OCI-M2 (cell line): ENCODE measurements at regions not wholly inside any gene's neighbourhood (a gene's known extent, or its start where the extent isn't known, plus 50 kb on each side); places are given as distances from the start of the nearest gene placed in this dataset.
"Not testable (repeated sequence)": the region's sequence is repeated elsewhere in the genome, so short reads cannot be mapped to it uniquely, and the experiment has no call there.

Experiments used
- DNase-seq: peaks from one replicate; lab custom pipeline; 2025; ENCODE audit not compliant: unreplicated experiment; lab: John Stamatoyannopoulos, UW

DNA sequence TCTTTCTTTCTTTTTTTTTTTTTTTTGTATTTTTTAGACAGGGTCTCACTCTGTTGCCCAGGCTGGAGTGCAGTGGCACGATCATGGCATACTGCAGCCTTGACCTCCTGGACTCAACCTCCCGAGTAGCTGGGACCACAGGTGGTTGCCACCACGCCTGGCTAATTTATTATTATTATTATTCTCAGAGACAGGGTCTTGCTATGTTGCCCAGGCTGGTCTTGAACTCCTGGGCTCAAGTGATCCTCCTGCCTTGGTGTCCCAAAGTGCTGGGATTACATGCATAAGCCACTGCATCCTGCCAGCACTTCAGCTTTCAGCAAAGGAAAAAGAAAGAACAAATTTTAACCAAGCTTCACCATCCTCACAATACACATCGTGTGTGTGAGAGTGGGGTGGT lies 97.9 kb upstream of the SERBP1 start:
- no peak for DNase-seq

DNA sequence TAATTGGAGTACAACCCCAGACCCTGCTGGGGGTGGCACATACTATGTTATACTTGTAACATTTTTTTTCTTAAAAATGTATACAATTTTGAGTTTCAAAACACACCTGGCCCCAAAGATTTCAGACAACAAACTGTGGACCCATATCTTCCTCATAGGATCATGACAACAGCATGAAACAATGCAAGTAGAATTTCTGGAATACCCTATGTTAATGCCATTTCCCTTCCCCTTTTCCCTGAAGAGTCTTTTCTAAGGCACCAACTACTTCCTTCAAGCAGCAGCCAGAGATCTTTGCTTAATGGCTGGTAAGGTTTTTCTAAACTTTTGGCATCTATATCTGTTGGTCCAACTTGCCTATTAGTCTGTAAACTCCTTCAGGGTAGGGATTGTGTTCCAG lies 99.9 kb upstream of the SERBP1 start:
- no peak for DNase-seq

DNA sequence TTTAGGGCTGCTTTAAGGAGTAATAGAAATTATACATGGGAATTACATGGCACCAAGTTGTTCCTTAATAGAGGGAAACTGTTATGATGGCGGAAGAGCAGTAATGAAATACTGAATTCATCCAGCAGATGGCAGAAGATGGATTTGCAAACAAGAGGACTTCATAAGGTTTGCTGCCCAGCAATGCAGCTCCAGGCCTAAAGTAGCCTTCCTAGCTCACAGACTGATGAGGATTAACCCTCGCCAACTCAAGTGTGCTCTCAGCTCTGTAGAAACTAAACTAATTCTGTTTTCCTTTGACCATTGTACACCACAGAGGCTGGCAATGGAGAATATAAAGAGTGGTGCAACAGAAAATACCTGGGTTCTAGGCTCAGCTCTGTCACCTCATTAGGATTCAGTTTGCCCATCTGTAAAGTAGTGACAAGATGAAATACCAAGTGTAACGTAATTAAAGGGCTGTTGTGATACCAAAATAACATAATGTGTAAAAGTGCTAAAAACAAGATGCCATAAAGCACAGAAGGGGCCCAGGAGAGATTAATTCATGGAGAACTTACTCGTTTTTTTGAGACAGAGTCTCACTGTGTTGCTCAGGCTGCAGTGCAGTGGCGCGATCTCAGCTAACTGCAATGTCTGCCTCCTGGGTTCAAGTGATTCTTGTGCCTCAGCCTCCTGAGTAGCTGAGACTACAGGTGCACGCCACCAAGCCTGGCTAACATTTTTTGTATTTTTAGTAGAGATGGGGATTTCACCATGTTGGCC lies 102.4 kb upstream of the SERBP1 start:
- DNase-seq: no peak

- DNase-seq: no peak
These were observed 104.4 kb upstream of the SERBP1 start for GRCh38 chr1:67534627-67535065.

GRCh38 chr1:67535474-67535873 lies 105.3 kb upstream of the SERBP1 start:
- no peak for DNase-seq

DNA sequence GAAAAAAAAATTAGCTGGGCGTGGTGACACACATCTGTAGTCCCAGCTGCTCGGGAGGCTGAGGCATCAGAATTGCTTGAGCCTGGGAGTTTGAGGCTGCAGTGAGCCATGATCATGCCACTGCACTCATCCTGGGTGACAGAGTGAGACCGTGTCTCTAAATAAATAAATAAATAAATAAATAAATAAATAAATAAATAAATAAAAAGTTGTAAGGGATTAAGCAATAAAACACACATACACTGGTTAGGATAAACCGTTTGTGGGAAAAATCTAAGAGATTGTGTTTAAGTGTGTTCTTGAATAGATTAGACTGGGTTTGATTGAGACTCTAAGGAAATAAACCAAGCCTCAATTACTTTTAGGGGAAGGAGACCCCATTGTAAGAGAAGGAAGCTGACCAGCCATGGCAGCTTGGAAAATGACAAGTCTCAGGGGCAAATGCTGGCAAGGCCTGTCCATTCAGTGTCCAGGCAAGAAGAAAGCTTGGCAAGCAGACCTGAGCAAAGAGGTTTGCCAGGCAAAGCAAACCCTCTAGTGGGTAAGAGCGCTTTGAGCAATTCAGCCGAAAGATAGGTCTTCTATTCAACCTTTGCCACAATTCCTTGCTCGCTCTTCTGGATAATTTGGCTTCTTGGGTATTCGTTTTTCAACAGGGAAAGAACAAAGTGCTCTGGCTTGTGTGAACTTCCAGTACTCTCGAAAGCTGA lies 106.9 kb upstream of the SERBP1 start:
- no peak for DNase-seq

GRCh38 chr1:67537667-67538018 lies 107.4 kb upstream of the SERBP1 start:
- DNase-seq: no peak

DNA sequence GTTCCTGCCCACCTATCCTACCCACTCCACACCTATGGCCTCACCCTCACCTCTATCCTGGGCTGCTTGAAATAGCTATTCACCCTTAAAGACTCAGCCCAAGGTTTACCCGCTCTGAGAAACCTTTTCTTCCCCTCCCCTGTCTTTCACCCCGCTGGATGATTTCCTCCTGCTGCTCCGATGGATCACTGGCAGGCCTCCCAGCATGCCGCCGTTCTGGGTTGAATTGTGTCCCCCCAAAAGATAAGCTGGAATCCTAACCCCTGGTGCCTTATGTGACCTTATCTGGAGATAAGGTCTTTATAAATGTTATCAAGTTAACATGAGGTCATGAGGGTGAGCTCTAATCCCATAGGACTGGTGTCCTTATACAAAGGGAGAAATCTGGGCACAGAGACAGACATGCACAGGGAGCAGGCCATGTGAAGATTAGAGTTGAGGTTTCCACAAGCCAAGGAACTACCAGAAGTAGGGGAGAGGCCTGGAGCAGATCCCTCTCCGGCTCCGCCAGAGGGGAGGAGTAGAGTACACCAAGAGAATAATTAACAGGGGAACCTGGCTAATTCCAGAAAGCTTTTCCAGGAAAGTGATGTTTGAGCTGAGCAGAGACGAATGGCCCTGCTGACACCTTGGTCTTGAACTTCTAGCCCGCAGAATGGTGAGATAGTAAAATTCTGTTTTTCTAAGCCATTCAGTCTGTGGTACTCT lies 110.0 kb upstream of the SERBP1 start:
- no peak for DNase-seq

DNA sequence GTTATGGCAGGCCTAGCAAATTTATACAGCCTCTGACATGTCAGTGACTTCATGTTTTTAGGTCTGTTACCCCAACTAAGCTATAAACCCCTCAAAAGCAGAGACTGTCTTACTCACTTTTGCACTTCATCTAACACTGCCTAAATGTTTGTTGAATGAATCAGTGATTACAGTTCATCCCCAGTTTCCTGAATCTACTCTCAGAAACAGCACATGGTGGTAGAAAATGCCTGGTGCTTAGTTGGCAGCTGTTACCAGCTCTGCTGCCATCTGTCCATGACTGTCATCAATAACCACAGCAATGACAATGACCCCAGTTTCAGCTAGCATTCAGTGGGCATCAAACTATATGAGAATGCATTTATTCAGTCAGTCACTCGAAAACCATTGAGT lies 110.5 kb upstream of the SERBP1 start:
- DNase-seq: no peak

DNA sequence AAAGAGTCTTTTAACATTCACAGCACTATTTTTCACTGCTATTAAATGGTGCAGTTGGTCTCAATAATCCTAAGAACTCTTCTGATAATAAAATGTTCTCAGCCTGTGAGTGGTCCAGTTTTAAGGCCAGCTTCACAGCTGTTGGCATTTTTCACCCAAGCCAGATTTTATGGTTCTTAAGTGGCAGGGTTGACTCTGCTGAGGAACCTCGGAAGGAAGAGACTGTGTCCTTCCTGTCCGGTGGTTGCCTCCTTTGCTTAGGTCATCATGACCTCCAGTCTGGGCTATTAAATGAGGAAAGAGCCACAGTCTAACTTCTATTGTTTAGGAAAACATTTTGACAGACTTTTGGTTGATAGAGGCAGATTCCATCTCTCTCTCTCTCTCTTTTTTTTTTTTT lies 112.5 kb upstream of the SERBP1 start:
- no peak for DNase-seq

DNA sequence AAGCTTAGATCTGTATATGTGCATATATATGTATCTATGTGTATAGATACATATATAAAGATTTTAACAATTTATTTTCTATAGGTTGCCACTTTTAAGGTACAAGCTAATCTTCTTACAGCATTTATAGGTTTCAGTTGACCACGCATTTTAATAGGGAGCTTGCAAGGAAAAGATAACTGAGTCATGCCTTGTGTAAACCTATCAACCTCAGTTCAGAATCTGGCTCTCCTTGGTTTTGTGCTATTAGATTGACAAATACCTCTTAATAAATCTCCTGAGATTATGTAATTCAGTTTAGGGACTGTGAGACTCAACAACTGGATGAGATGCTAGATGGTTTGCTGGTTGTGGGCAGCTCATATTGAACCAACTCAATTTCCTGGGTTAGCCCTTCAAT lies 114.7 kb upstream of the SERBP1 start:
- DNase-seq: no peak

DNA sequence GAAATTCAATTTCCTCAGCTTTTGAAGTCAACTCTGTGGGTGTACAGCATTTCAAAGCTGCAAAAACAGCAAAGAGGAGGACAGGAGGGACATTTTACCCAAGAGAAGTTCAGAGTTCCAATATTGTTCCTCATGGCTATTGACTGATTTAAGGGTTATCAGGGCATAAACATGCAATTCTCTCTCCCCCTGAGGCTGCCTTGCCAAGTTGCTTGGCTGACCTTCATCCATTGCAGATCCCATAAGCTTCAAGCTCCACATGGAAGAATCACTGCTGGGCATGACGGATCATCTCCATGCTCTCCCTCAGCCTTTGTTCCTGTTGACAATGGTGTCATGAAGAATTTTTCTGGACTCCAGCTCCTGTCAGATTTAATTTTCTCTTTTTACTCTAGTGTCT lies 115.2 kb upstream of the SERBP1 start:
- no peak for DNase-seq

- no peak for DNase-seq
These were observed 121.2 kb upstream of the SERBP1 start for GRCh38 chr1:67551375-67551774.

- DNase-seq: no peak
These were observed 122.1 kb upstream of the SERBP1 start for GRCh38 chr1:67552336-67552759.

DNA sequence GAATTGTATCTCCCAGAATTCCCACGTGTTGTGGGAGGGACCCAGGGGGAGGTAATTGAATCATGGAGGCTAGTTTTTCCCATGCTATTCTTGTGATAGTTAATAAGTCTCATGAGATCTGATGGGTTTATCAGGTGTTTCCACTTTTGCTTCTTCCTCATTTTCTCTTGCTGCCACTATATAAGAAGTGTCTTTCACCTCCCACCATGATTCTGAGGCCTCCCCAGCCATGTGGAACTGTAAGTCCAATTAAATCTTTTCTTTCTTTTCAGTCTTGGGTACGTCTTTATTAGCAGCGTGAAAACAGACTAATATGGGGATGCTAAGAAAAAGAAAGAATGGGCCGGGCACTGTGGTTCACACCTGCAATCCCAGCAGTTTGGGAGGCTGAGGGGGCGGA lies 124.0 kb upstream of the SERBP1 start:
- not testable (repeated sequence) for DNase-seq

DNA sequence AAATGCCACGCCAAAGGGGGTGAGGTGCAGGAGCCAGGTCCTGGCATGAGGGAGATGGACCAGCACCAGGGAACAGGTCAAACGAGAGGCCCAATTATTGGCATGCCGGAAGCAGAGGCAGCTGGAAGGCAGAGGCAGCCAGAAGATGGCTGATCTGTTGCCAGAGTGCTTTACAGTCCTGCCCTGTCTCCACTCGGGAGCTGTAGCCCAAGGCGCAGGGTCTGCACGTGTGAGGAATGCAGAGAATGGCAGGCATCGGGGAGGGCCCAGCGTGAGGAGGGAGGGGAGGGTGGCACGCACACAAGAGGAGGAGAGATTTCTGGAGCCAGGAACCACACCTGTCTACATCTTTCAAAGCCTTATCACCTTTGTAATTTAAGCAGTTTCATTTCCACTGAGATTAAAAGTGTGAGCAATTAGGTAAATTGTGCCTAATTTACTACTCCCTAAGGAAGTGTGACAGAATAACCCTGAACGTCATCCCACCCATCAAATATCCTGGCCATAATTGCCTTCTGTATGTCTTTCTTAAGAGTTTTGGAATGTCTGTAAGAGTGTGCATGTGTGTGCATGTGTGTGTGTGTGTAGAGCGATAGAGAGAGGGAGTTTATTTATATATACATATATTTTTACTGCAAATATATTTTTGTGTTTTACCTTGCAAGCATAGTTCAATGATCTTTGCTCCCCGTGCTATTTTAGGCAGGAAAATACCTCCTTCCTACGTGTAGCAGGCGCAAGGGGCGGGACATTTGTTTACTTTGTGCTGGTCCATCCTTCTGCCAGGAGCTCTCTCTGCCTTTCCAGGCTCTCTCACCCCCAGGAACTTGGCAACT lies 125.5 kb upstream of the SERBP1 start:
- DNase-seq: no peak

DNA sequence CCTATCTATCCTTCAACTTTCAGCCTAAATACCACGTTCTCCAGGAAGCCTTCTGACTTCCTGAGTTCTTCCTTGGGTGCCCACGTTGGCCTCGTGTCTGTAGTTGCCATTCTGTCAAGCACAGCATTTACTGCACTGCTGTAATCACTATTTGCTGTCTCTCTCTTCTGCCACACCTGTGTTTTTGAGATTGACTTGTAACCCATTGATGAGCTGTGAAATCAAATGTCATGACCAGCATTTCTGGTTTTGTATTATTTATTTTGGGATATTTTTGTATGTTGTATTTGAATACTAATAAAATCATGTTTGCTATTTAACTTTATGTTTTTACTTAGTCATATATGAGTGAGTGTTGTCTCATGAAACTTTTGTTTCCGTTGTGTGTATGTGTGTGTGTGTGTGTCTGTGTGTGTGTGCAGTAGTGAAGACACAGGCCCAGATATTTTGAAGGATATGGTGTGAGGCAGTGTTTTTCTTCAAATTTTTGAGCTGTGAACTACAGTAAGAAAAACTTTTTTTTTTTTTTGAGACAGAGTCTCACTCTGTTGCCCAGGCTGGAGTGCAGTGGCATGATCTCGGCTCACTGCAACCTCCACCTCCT lies 126.2 kb upstream of the SERBP1 start:
- DNase-seq: no peak

DNA sequence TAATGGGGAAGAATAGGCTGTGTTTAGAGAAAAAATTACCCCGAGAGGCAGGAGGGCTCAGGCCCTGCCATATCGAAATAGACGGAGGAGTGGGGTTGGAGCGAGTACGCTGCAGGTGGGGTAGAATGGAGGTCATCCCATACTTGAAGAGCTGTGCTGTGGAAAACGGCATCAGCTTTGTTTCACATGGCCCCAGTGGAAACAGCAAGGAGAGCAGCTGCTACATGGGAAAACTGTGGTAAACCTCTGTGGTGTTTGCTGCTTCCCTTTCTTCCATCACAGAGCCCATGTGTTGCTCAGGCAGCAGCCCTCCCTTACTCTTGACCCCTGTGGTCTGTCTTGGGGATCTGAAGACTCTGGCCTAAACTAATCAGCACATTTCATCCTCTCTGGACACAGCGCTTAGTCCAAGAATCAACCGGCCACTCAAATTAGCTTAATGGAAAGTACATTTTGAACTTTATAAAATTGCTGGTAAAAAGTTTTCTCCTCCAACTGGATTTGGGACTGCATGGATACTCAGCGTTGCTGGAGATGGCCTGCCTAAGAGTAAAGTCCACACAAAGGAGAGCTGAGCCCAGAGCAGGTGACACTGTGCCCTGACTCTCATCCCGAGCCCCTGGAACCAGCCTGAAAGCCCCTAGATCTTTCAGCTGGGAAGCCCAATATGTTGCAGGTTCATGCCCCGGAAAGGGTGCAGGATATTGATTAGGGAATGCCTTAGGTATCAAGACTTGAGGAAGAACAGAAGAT lies 127.1 kb upstream of the GADD45A start:
- no peak for DNase-seq

DNA sequence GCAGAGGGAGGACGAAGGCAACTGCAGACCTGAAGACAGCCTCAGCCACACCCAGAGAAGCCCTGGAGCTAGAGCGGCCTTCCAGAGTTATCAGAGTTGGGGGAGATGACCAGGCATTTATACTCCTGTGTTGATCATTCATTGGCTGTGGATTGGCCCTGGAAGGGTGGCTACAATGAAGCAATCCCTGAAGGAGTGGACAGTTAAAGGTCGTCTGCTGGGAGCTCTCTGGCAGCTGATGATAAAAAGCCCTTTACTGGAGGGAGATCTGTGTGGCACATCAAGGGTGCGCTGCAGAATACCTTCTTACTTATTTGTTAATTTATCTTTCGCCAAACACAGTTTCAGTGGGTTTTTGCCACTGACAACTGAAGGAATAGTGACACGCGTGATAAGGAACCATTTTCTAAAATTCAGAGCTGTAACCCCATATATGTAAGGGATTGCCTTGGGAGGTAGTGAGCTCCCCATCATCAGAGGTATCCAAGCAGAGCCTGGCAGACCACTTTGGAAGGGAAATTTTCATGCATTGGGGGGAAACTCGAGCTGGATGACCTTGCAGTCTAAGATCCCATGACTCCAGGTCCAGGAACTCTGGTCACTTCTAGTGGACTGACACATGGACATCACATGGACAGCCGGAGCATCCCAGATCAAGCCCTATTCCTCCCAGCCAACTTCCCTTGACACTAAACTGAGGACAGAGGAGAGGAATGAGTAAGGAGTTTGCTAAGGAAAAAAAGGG lies 126.4 kb upstream of the GADD45A start:
- DNase-seq: no peak
